A549 (cell line): ENCODE measurements at regions not wholly inside any gene's neighbourhood (a gene's known extent, or its start where the extent isn't known, plus 50 kb on each side); places are given as distances from the start of the nearest gene placed in this dataset.

Source experiments
- ATAC-seq, 2 experiments: fragments of 200-7000 bp in 1 of 2; fragments of >200 bp in 1 of 2; cut with Nextera tagmentation in 1 of 2; cut with Tn5 transposase in 1 of 2; 3 replicates each; pipeline versions ENCODE4 v1.8.0 to v1.9.1; 2018 to 2020; ENCODE audit warnings: mild to moderate bottlenecking in 1 of 2, moderate library complexity in 1 of 2
- CTCF ChIA-PET: fragments of 300-600 bp; sonication (Branson Sonifier 250); formaldehyde crosslinking; extraction: SDS; loops from one replicate; lab custom pipeline; 2021; ENCODE audit warnings: antibody characterized with exemption, inconsistent platforms; lab: Yijun Ruan, JAX
- POLR2A ChIA-PET: fragments of 350-600 bp; formaldehyde crosslinking; extraction: SDS; loops from one replicate; lab custom pipeline; 2021; ENCODE audit warnings: antibody characterized with exemption, inconsistent platforms; lab: Yijun Ruan, JAX
- DNase-seq, 2 experiments: peaks; one replicate each; pipeline versions ENCODE4 v3.0.0 to v3.0.0-alpha.2; 2011 to 2016; ENCODE audit warnings: low read depth in 1 of 2, low spot score in 1 of 2
- FAIRE-seq: peaks from 2 replicates; lab custom pipeline; 2011; peaks lifted over from hg19 to GRCh38; lab: Jason Lieb, UNC
- H3K27ac ChIP-seq, 2 experiments: fragments of >200 bp; sonication (Bioruptor Twin); formaldehyde crosslinking; 3 replicates each; pipeline ENCODE4 v1.5.1; 2016 to 2017
- H3K4me1 ChIP-seq: fragments of >200 bp; sonication (Bioruptor Twin); formaldehyde crosslinking; 3 replicates; pipeline ENCODE4 v1.6.1; 2016
- H3K4me2 ChIP-seq: fragments of >200 bp; sonication (Bioruptor Twin); formaldehyde crosslinking; 3 replicates; pipeline ENCODE4 v1.6.1; 2016
- H3K4me3 ChIP-seq: fragments of >200 bp; sonication (Bioruptor Twin); formaldehyde crosslinking; 3 replicates; pipeline ENCODE4 v1.5.1; 2016
- H3K9me3 ChIP-seq: fragments of >200 bp; sonication (Bioruptor Twin); formaldehyde crosslinking; 3 replicates; pipeline ENCODE4 v1.6.1; 2016
- ATOH8 ChIP-seq: fragments of 250-450 bp; sonication (Bioruptor Pico); IDR thresholded peaks from 2 replicates; pipeline ENCODE4 v1.5.0; 2020; ENCODE audit warnings: low read depth, mild to moderate bottlenecking, moderate library complexity
- BHLHE40 ChIP-seq: IDR thresholded peaks from 2 replicates; pipeline ENCODE4 v1.6.1; 2012; ENCODE audit warnings: low read depth, low read length, inconsistent platforms
- EHF ChIP-seq: fragments of 250-450 bp; sonication (Bioruptor Pico); IDR thresholded peaks from 2 replicates; pipeline ENCODE4 v1.5.0; 2020; ENCODE audit warnings: mild to moderate bottlenecking
- ESRRA ChIP-seq: fragments of 150-350 bp; IDR thresholded peaks from 2 replicates; pipeline ENCODE4 v1.6.1; 2014; ENCODE audit warnings: mild to moderate bottlenecking, low read length, borderline replicate concordance
- FOSB ChIP-seq: fragments of 250-450 bp; sonication (Bioruptor Pico); IDR thresholded peaks from 2 replicates; pipeline ENCODE4 v1.5.0; 2020; ENCODE audit warnings: mild to moderate bottlenecking, moderate library complexity
- FOSL2 ChIP-seq, 2 experiments: fragments of 450-650 bp in 1 of 2; fragments of >200 bp in 1 of 2; sonication (Bioruptor Twin) in 1 of 2; formaldehyde crosslinking; IDR thresholded peaks; 2 replicates each; pipeline versions ENCODE4 v1.5.0 to v1.6.1; 2016 to 2020; ENCODE audit warnings: mild to moderate bottlenecking in 1 of 2, moderate library complexity in 1 of 2
- FOXS1 ChIP-seq: fragments of 250-450 bp; sonication (Bioruptor Pico); IDR thresholded peaks from 2 replicates; pipeline ENCODE4 v1.5.0; 2020; ENCODE audit warnings: mild to moderate bottlenecking, moderate library complexity
- JUNB ChIP-seq: fragments of >200 bp; sonication (Bioruptor Twin); formaldehyde crosslinking; IDR thresholded peaks from 2 replicates; pipeline ENCODE4 v1.6.1; 2016
- MAZ ChIP-seq: fragments of 150-350 bp; IDR thresholded peaks from 2 replicates; pipeline ENCODE4 v1.6.1; 2014; ENCODE audit warnings: antibody characterized with exemption, low read depth, low read length, borderline replicate concordance
- PBX3 ChIP-seq: IDR thresholded peaks from 2 replicates; pipeline ENCODE4 v1.6.1; 2012
- POLR2AphosphoS2 ChIP-seq: conservative IDR thresholded peaks from 2 replicates; pipeline ENCODE4 v1.6.1; 2012; ENCODE audit warnings: low read length, improper control_type of control experiment, inconsistent platforms
- RARB ChIP-seq: fragments of 250-450 bp; sonication (Bioruptor Pico); IDR thresholded peaks from 2 replicates; pipeline ENCODE4 v1.8.0; 2021; ENCODE audit warnings: mild to moderate bottlenecking, moderate library complexity
- REST ChIP-seq: fragments of 200-600 bp; sonication (generic); IDR thresholded peaks from 2 replicates; pipeline ENCODE4 v1.6.1; 2016; ENCODE audit warnings: antibody characterized with exemption, mild to moderate bottlenecking, moderate library complexity
- TFCP2L1 ChIP-seq: fragments of 250-450 bp; sonication (Bioruptor Pico); IDR thresholded peaks from 2 replicates; pipeline ENCODE4 v1.5.0; 2021; ENCODE audit warnings: mild to moderate bottlenecking
- USF2 ChIP-seq: fragments of 450-650 bp; IDR thresholded peaks from 2 replicates; pipeline ENCODE4 v1.6.1; 2014; ENCODE audit warnings: antibody characterized with exemption
- WGBS: methylation state at CpG from one replicate; pipeline ENCODE4 v1.1.6; 2017; ENCODE audit errors: missing lambda C conversion rate; 5-methylcytosine and 5-hydroxymethylcytosine counted together

- no peak for TF ChIP-seq MAZ
- TF ChIP-seq, all 56 proteins: peak for 0
Observed at GRCh38 chr3:145118303-145118702, 1042.7 kb downstream of the PLOD2 start (continued).

GRCh38 chr3:145124900-145125678 lies 1035.9 kb downstream of the PLOD2 start:
- TF ChIP-seq USF2 = no peak
- TF ChIP-seq RARB (CRISPR knock-in tag) = no peak
- no peak for TF ChIP-seq JUNB
- TF ChIP-seq REST = no peak
- TF ChIP-seq BHLHE40 = no peak
- no peak for TF ChIP-seq ATOH8 (CRISPR knock-in tag)
- TF ChIP-seq TFCP2L1 (CRISPR knock-in tag) = no peak
- no peak for TF ChIP-seq ESRRA
- no peak for TF ChIP-seq FOSB (CRISPR knock-in tag)
- TF ChIP-seq FOXS1 (CRISPR knock-in tag) = no peak
- TF ChIP-seq FOSL2 (IDR thresholded peaks at IDR 0.05) = no peak
- no peak for TF ChIP-seq FOSL2 (CRISPR knock-in tag; IDR thresholded peaks at IDR 0.05)
- FAIRE-seq (no peak), DNase-seq (no peak), ATAC-seq (no peak)
- H3K4me3 ChIP-seq = no peak overlapping the region
- H3K4me1 ChIP-seq = no peaks in the 10 kb centered on the region
- CTCF ChIA-PET = interaction anchor here (0.6 kb wide), 1 partner anchor 1790 kb away, joined by 4 read pairs; no protein-coding TSS in a partner anchor
- POLR2A ChIA-PET = no interaction called here
- 47% methylated on average over 4 of the region's 4 CpGs for WGBS
- no peak overlapping the region for H3K27ac ChIP-seq
- no peak overlapping the region for H3K4me2 ChIP-seq
- no peaks in the 10 kb centered on the region for H3K9me3 ChIP-seq

- Histone ChIP-seq H3K9me3 (no peaks in the 10 kb centered on the region), H3K4me1 (peaks cover 15% of the 10 kb centered on the region; the same call in 2 of the 3 replicates), H3K4me2 (no peak overlapping the region), H3K4me3 (no peak overlapping the region), H3K27ac (no peak overlapping the region)
- no peak for ATAC-seq
- no peak for FAIRE-seq
- POLR2A ChIA-PET = no interaction called here
- CTCF ChIA-PET = no interaction called here
- TF ChIP-seq EHF (CRISPR knock-in tag) (no peak), PBX3 (no peak), POLR2AphosphoS2 (no peak)
- DNase-seq = no peak
- 72% methylated on average over 2 of the region's 2 CpGs for WGBS
Observed at GRCh38 chr3:145133281-145133680, 1027.7 kb downstream of the PLOD2 start.
